HL-60 (cell line): ENCODE measurements at regions not wholly inside any gene's neighbourhood (a gene's known extent, or its start where the extent isn't known, plus 50 kb on each side); places are given as distances from the start of the nearest gene placed in this dataset.

ENCODE experiments used
- GABPA ChIP-seq: IDR thresholded peaks from 2 replicates; pipeline ENCODE4 v1.6.1; 2012; ENCODE audit warnings: low read depth
- TF ChIP-seq, protein P1 (sequence below): IDR thresholded peaks from one replicate; pipeline ENCODE4 v1.5.1; 2011; ENCODE audit warnings: low read length, control low read depth, inconsistent platforms; ENCODE audit not compliant: insufficient read depth

- TF ChIP-seq, protein P1, sequence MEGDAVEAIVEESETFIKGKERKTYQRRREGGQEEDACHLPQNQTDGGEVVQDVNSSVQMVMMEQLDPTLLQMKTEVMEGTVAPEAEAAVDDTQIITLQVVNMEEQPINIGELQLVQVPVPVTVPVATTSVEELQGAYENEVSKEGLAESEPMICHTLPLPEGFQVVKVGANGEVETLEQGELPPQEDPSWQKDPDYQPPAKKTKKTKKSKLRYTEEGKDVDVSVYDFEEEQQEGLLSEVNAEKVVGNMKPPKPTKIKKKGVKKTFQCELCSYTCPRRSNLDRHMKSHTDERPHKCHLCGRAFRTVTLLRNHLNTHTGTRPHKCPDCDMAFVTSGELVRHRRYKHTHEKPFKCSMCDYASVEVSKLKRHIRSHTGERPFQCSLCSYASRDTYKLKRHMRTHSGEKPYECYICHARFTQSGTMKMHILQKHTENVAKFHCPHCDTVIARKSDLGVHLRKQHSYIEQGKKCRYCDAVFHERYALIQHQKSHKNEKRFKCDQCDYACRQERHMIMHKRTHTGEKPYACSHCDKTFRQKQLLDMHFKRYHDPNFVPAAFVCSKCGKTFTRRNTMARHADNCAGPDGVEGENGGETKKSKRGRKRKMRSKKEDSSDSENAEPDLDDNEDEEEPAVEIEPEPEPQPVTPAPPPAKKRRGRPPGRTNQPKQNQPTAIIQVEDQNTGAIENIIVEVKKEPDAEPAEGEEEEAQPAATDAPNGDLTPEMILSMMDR: no peak
- no peak for TF ChIP-seq GABPA
Measured at GRCh38 chr11:121909596-121909995, 206.4 kb downstream of the BLID start.
